Activated T-cell treated with anti-CD3 and anti-CD28 coated beads for 1 hour (primary cell): ENCODE measurements at regions not wholly inside any gene's neighbourhood (a gene's known extent, or its start where the extent isn't known, plus 50 kb on each side); places are given as distances from the start of the nearest gene placed in this dataset.
"Not testable (repeated sequence)": the region's sequence is repeated elsewhere in the genome, so short reads cannot be mapped to it uniquely, and the experiment has no call there.

ENCODE experiments used
- DNase-seq: peaks from one replicate; pipeline ENCODE4 v3.0.0-alpha.2; 2020; ENCODE audit warnings: low read depth

DNA sequence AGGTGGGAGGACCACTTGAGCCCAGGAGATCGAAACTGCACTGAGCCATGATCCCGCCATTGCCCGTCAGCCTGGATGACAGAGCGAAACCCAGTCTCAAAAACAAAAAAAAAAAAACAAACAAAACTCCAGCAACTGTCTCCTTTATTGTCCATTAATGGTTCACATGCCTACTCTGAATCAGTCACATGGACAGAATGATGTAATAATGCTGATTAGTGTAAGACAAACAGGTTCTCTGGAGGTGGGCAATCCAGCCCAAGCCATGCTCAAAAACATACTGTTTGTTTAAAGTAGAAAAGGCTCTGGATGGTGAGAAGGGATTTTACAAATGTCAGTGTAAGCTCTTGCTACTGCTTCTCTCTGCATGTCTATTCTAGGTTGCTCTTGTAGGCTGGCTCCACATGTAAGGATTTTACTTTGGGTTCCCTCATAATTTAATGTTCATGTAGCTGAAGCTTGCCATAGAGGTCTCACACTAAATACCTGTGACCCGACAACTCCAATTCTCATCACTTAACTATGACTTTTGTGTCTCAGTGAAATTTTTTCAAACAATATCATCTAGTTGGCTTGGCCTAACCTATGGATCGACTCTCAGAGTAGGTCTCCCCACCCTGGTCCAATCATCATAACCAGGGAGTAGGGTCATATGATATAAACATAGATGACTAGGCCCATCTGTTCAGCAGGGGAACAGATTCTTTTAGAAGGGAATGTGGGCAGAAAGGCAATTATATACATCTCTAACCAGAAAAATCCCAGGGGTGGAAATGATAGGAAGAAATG lies 83.9 kb upstream of the SLC39A10 start:
- DNase-seq: no peak

DNA sequence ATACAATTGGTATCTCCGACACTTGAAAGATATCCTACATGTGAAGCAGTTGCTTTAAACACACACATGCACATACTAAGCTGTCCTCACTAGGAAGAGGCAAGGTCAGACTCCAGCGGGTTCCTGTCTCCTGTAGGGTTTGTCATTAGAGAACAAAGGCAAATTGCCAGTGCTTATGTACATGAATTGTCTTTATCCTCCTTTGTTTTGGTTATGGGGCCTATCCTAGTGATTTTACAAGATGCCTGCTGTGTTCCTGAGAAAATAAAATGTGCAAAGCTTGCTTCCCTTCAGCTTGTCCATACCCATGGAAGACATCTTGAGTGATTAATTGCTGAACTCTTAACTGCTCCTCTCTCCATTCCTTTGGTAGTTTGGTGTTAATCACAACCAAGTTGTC lies 86.7 kb upstream of the SLC39A10 start:
- no peak for DNase-seq

DNA sequence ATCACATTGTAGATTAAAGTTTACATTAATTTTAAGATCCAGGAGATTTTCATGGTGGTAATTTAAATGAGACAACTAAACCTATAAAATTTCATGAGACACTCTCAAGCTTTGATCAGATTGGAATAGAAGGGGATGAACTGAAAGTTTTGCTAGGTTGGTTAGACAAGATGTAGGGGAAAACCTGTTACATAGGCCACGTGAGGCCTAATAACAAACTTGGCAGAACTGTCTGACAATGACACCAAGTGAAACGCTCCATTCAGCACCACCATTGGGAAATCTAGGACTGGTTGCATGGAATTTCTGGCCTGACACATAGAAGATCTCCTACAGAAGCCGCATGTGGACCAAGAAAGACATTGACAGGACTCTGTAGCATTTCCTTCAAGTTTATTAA lies 87.8 kb upstream of the SLC39A10 start:
- no peak for DNase-seq

DNA sequence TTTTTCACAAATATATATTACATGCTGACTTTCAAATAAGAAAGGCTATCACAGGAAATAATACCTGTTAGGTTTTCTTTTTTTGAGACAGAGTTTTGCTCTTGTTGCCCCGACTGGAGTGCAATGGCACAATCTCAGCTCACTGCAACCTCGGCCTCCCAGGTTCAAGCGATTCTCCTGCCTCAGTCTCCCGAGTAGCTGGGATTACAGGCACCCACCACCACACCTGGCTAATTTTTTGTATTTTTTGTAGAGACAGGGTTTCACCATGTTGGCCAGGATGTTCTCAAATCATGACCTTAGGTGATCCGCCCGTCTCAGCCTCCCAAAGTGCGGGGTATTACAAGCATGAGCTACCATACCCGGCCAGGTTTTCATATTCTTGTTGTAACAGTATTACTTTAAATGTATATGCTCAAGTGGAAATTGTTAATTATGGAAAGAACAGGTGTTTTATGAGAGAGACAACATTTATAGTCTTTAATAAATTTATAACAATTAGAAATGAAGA lies 92.3 kb upstream of the SLC39A10 start:
- not testable (repeated sequence) for DNase-seq

DNA sequence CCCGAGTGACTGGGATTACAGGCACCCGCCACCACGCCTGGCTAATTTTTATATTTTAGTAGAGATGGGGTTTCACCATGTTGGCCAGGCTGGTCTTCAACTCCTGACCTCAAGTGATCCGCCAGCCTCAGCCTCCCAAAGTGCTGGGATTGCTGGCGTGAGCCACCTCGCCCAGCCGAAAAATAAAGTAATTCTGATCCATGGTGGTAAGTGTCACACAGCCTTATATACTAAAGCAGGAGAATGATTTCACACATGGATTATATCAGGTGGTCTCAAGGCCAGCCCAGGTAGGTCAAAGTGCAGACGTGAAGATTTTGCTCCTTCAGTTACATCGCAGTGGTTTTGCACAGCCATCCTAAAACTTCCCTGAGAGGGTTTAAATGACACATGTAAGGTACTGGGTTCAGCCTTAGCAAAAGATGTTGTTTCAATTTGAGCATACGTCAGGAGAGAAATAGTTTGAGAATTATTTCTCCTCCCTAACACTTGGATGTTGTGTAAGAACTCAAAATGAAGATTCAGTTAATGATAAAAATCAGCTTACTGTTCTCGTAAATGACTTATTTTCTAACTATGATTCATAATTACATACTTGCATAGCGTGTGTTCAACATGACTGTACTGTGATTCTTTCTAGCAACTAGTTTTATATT lies 93.0 kb upstream of the SLC39A10 start:
- no peak for DNase-seq

DNA sequence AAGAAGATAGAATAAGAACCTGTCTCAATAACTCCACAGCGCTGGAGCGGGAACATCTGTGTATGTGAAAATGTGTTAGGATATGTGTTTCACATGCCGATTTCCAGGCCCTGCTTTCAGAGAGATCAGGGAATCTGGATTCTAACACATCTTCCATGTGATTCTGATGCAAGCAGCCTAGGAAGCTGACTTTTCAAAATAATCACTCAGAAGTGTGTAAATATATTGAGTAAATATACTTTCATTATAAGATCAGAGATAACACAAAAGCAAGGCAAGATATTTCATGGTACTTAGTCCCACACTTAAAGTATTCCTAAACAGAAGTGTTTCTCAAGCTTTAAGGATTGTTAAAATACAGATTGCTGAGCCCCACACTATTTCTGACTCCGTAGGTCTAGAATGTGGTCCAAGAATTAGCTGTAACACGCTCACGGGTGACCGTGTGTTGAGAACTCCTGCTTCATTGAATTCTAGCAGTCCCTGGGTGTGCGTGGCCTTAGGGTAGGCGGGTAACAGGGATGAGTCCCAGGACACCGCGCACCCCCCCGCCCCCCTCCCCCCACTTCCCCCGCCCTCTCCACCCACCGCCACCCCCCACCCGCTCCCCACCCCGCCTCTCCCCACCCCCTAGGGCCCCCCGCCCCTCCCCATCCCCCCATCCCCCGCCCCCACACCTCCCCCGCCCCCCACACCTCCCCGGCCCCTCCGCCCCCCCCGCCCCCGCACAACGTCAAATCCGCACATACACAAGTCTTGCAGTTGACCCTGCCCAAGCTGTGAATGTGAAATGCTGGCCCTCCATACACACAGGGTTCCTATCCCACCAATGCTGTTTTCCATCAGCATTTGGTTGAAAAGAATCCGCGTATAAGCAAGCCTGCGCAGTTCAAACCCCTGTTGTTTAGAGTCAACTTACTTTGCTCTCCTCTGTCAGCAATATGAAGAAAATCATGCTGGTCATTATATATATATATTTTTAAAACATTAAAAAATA lies 94.2 kb upstream of the SLC39A10 start:
- DNase-seq: no peak

DNA sequence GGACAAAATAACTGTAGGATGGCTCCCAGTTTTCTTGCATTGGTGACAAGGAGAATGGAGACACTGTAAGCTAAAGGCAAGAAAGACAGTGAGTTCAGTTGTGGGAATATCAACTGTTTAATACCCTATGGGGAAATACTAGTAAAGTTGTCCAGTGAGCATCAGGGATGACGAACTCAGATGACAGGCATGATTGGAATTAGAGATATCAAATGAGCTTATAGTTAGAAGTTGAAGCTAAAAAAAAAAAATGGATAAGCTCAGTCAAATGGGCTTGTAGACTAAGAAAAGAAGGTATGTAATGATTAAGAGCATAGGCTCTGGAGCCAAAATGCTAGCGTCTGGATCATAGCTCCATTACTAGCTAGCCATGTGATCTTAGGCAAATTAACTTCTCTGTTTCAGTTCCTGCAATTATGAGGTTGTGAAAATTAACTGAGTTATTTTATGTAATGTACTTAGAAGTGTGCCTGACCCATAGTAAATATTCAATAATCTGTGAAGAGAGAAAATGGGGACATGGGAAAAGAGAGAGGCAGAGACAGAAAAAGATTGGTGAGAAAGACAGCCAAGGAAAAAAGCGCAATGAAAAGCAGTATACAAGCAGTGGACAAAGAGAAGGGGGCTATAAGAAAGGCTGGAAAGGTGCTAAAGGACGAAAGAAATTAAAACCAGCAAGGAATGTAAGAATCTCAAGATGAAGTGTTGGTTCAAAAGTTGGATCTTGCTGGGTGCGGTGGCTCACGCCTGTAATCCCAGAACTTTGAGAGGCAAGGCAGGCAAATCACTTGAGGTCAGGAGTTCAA lies 95.7 kb upstream of the SLC39A10 start:
- no peak for DNase-seq

DNA sequence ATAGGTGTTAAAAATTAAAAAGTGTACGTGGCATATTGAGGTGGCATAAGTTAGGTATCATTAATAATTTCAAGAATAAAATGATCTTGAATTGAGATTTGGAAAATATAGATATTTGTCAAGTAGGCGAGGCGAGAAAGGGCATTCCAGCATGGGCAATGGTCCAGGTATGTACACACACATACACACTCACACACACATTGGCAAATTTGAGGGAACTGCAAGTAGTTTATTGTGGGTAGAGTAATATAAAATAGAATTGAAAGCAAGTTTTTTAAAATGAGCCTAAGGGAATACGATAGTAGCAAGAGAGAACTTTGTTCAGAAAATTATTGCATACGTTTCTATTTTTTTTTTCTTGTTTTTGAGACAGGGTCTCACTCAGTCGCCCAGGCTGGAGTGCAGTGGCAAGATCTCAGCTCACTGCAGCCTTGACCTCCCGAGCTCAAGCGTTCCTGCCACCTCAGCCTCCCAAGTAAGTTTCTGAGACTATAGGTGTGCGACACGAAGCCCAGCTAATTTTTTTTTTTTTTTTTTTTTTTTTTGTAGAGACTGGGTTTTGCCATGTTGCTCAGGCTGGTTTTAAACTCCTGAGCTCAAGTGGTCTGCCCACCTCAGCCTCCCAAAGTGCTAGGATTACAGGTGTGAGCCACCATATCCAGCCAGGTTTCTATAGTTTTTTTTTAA lies 96.7 kb upstream of the SLC39A10 start:
- no peak for DNase-seq

DNA sequence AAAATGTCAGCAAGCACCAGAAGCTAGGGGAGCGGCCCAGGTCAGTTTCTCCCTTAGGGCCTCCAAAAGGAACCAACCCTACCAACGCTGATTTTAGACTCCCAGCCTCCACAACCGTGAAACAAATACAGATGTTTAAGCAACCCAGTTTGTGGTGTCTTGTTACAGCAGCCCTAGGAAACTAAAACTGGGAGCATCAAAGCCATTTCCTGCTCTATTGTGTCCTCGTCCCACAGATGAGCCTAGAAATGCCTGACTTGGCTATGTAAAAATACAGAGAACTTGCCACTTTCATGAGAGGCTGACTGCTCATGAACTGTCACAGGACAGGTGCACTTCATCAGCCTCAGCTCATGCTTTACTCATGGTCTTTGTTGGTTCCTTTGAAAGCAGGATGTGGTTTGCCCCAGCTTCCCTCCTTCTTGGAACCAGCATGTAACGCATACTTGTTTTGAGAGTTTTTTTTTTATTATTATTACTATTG lies 97.6 kb upstream of the SLC39A10 start:
- peak; percentile 45 for DNase-seq

DNA sequence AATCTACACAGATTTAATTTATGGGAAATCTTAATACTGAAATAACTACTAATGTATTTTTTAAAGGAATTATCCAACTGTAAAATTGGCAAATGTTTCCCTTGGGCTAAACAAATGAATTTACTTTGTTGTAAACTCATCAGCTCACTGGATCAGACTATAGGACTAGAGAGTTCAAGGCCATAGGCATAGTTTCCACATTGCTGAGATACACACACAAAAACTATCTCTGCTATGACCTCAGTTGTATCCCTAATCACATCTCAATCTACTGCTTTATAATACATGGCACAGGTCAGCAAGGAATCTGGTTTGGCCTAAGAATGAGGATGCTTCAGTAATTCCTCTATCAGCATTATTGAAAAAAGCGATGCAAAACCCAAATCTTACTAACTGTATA lies 101.1 kb upstream of the SLC39A10 start:
- no peak for DNase-seq

DNA sequence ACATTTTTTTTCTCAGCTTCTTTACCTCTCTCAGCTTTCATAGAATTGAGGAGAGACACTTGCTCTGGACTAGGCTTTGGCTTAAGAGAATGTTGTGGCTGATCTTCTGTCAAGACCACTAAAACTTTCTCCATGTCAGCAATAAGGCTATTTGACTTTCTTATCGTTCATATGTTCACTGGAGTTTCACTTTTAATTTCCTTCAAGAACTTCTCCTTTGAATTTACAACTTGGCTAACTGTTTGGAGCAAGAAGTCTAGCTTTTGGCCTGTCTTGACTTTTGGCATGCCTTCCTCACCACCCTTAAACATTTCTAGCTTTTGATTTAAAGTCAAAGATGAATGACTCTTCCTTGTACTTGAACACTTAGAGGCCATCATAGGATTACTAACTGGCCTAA lies 104.4 kb upstream of the SLC39A10 start:
- DNase-seq: no peak

DNA sequence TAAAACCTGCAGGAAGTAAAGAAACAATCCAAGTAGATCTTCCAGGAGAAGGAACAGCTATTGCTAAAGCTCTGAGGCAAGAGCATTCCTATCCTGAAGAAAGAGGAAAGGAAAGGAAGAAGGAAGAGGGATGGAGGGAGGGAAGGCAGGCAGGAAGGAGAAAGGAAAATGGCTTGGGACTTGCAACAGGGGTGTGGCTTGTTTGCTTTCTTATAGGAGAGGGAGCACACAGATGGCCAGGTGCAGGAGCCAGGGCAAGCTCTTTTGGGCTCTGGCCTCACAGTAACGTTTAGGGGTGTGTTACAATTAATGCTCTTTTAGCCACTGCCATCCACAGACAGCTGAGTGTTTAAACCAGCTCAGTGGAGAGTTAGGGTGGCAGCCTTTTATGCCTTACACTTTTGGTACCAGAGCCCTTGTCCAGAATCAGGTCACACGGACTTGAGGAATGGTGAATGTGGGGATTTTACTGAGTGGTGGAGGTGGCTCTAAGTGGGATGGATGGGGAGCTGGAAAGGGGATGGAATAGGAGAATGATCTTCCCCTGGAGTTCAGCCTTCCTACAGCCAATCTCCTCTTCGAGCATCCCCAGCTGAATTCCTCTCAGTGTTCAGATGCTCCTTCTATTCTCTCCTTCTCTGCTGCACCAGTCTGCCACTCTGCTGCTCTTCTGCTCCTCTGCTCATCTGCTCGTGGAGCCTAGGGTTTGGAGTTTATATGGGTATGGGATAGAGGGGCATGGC lies 108.7 kb upstream of the SLC39A10 start:
- DNase-seq: no peak

DNA sequence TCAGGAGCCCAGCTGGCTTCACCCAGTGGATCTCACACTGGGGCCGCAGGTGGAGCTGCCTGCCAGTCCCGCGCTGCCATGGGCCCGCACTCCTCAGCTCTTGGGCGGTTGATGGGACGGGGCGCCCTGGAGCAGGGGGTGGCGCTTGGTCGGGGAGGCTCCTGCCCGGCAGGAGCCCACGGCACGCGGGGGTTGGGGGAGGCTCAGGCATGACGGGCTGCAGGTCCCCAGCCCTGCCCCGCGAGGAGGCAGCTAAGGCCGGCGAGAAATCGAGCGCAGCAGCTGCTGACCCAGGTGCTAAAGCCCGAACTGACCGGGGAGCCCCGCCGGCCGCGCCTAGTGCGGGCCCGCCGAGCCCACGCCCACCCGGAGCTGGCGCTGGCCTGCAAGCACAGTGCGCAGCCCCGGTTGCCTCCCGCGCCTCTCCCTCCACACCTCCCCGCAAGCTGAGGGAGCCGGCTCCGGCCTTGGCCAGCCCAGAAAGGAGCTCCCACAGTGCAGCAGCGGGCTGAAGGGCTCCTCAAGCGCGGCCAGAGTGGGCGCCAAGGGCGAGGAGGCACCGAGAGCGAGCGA lies 109.7 kb upstream of the SLC39A10 start:
- DNase-seq: not testable (repeated sequence)

DNA sequence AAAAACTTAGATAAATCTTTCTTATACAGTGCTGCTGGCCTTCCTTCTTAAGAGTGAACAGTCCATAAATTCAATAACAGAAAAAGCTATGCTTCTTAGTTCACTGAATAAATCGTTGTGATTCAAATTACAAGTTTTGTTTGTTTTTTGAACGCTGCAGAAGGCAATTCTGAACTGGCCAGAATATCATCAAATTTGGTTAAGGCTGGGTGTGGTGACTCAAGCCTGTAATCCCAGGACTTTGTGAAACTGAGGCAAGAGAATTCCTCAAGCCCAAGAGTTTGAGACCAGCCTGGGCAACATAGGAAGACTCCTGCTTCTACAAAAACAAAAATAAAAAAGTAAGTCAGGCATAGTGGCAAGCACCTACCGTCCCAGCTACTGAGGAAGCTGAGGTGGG lies 111.2 kb upstream of the SLC39A10 start:
- DNase-seq: no peak

DNA sequence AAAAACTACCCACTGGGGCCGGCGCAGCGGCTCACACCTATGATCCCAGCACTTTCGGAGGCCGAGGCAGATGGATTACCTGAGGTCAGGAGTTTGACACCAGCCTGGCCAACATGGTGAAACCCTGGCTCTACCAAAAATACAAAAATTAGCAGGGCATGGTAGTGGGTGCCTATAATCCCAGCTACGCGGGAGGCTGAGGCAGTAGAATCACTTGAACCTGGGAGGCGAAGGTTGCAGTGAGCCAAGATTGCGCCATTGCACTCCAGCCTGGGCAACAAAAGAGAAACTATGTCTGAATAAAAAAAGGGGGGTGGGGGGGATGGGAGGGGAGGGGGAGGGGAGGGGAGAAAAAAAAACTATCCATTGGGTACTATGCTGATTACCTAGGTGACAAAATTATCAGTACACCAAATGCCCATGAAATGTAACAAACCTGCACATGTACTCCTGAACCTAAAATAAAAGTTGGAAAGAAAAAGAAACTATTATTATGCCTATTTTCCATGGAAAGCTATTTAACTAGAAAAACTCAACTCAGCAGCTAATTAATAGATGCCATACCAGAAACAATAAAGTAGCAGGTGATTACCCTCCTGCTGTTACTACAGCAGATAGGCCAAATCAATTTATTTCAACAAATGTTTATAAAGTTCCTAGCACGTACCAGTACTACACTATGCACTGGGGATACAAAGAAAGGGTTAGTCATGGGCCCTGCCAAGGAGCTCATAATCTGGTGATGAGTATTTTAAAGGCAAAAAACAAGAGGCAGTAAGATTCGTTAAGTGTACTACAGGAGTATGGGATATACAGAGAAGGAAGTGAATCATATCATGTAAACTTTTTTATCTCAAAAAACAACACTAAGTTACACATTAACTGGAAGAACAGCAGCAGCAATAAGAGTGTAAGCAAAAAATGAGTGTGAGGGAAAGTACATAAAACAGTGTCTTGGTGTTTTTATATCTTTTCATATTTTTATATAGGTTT lies 112.8 kb upstream of the SLC39A10 start:
- no peak for DNase-seq

DNA sequence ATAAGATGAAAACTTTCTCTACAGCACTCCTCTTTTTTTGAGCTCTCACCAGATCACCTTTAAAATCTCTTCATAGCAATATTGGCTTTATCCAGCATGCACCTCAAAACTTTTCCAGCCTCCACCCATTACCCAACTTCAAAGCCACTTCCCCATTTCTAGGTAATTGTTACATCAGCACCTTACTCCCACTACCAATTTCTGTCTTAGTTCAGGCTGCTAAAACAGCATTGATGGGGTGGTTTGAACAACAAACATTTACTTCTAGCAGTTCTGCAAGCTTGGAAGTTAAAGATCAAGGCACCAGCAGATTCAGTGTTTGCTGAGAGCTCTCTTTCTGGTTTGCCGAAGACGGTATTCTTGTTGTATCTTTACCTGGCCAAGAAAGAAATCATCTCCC lies 114.0 kb upstream of the SLC39A10 start:
- DNase-seq: no peak

DNA sequence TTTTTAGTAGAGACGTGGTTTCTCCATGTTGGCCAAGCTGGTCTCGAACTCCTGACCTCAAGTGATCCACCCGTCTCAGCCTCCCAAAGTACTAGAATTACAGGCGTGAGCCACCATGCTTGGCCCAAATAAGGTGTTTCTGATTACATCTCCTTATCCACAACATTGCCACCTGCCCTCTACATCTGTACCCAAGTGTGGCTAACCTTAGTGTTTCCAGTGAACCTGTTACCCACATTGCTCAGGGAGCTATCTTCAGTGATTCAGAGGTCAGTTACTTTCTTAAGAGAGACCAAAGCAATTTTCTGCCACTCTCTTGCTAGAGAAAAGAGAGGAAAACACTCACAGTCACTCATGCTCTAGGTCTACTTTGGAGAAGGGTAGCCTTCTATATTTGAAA lies 115.0 kb upstream of the SLC39A10 start:
- no peak for DNase-seq

DNA sequence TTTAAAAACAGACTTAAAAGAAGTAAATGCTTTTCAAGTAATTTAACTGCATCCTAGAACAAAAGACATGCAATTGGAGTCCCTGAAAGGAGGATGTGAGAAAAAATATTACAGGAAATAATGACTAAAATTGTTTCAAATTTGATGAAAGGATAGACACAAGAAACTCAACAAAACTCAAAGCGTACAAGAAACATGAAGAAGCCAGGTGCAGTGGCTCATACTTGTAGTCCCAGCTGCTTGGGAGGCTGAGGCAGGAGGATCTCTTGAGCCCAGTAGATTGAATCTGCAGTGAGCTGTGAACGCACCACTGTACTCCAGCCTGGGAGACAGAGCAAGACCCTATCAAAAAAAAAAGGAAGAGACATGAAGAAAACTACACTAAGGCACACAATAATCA lies 118.1 kb upstream of the SLC39A10 start:
- no peak for DNase-seq
